Glutamatergic neuron (in vitro differentiated cells): ENCODE measurements at regions not wholly inside any gene's neighbourhood (a gene's known extent, or its start where the extent isn't known, plus 50 kb on each side); places are given as distances from the start of the nearest gene placed in this dataset.

Source experiments
- DNase-seq: peaks from one replicate; pipeline ENCODE4 v3.0.0; 2022
- H3K27ac Mint-ChIP-seq: one replicate; pipeline ENCODE4 v1.8.0; 2020; ENCODE audit warnings: mild to moderate bottlenecking, mixed read lengths, inconsistent platforms; ENCODE audit not compliant: unreplicated experiment
- H3K27me3 Mint-ChIP-seq: one replicate; pipeline ENCODE4 v1.8.0; 2020; ENCODE audit warnings: mild to moderate bottlenecking, moderate library complexity, mixed read lengths, inconsistent platforms; ENCODE audit not compliant: unreplicated experiment
- H3K36me3 Mint-ChIP-seq: one replicate; pipeline ENCODE4 v1.8.0; 2020; ENCODE audit warnings: mild to moderate bottlenecking, mixed read lengths, inconsistent platforms; ENCODE audit not compliant: unreplicated experiment
- H3K4me1 Mint-ChIP-seq: one replicate; pipeline ENCODE4 v1.8.0; 2020; ENCODE audit warnings: mild to moderate bottlenecking, low read depth, mixed read lengths, inconsistent platforms; ENCODE audit not compliant: unreplicated experiment
- H3K4me3 Mint-ChIP-seq: one replicate; pipeline ENCODE4 v1.8.0; 2020; ENCODE audit warnings: mild to moderate bottlenecking, mixed read lengths, inconsistent platforms; ENCODE audit not compliant: unreplicated experiment
- H3K9me3 Mint-ChIP-seq: one replicate; pipeline ENCODE4 v1.8.0; 2020; ENCODE audit warnings: mild to moderate bottlenecking, moderate library complexity, mixed read lengths, inconsistent platforms; ENCODE audit not compliant: unreplicated experiment
- TF ChIP-seq, protein P1 (sequence below): fragments of 200-600 bp; sonication (generic); IDR thresholded peaks from one replicate; pipeline ENCODE4 v1.5.0; 2021; ENCODE audit not compliant: partially characterized antibody, unreplicated experiment

DNA sequence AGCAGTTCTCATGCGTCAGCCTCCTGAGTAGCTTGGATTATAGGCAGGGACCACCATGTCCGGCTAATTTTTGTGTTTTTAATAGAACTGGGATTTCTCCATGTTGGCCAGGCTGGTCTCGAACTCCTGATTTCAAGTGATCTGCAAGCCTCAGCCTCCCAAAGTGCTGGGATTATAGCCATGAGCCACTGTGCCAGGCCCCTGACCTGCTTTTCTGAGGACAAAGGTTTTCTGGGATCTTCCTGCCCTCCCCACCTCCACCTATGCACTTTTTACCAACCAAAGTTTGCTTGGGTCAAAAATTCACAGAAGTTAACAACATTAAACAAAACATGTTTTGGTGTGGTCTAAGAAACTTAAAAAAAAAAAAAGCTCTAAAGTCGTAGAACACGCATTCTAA lies 259.9 kb downstream of the HAUS1 start:
- Mint-ChIP-seq H3K9me3 (peaks cover 7% of the 10 kb centered on the region), H3K4me1 (peaks cover 21% of the 10 kb centered on the region), H3K36me3 (peaks cover 5% of the 10 kb centered on the region), H3K4me3 (no peak overlapping the region), H3K27me3 (peaks cover 7% of the 10 kb centered on the region), H3K27ac (no peak overlapping the region)
- TF ChIP-seq, protein P1, sequence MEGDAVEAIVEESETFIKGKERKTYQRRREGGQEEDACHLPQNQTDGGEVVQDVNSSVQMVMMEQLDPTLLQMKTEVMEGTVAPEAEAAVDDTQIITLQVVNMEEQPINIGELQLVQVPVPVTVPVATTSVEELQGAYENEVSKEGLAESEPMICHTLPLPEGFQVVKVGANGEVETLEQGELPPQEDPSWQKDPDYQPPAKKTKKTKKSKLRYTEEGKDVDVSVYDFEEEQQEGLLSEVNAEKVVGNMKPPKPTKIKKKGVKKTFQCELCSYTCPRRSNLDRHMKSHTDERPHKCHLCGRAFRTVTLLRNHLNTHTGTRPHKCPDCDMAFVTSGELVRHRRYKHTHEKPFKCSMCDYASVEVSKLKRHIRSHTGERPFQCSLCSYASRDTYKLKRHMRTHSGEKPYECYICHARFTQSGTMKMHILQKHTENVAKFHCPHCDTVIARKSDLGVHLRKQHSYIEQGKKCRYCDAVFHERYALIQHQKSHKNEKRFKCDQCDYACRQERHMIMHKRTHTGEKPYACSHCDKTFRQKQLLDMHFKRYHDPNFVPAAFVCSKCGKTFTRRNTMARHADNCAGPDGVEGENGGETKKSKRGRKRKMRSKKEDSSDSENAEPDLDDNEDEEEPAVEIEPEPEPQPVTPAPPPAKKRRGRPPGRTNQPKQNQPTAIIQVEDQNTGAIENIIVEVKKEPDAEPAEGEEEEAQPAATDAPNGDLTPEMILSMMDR, result no peak
- no peak for DNase-seq

DNA sequence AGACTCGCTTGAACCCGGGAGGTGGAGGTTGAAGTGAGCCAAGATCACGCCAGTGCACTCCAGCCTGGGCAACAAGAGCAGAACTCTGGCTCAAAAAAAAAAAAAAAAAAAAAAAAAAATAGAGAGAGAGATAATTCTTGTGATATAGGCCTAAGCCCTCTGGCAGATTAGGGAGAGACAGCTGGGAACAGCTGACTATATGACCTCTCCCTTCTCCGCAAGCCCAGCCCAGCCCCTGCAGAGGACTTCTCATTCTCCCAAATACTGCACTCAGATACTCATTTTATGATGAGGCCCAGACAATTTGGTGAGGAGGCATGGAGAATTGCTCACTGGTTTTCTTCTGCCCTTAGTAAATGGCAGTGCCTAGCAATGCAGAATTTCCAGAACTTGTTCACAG lies 262.0 kb downstream of the HAUS1 start:
- Mint-ChIP-seq H3K27me3 (peaks cover 11% of the 10 kb centered on the region), H3K36me3 (peaks cover 10% of the 10 kb centered on the region)

DNA sequence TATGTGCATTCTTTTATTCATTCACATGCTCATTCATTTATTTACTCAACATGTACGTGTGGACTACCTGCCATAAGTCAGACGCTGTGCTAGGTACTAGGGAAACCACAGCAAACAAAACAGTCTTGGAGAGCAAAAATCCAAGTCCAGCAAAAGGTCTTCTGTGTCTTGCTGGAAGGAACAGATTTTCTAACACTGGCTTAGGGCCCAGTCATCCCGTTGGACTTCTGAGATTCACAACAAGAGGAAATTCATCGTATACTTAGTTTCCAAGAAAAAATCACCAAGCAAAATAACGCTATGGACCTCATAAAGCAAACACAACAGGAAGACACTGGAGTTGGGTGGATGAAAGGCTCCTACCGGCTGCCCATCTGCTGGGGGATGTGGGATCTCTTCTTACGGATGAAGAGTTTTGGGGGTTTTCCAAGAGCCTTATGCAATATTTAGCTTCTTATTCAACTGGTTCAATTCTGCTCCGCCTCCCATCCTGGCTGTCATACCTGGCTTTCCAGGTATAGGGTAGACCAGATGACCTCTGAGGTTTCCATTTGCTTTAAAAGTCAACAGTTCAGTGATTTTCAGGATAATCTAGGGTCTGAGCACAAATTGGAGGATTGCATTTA lies 262.7 kb downstream of the HAUS1 start:
- DNase-seq, result no peak
- no peak overlapping the region for H3K4me3 Mint-ChIP-seq
- TF ChIP-seq, protein P1, result no peak
- peaks cover 13% of the 10 kb centered on the region for H3K36me3 Mint-ChIP-seq
- peaks cover 7% of the 10 kb centered on the region for H3K27me3 Mint-ChIP-seq
- peaks cover 19% of the 10 kb centered on the region for H3K4me1 Mint-ChIP-seq
- peaks cover 5% of the 10 kb centered on the region for H3K9me3 Mint-ChIP-seq
- no peak overlapping the region for H3K27ac Mint-ChIP-seq

More for the DNA sequence above, 262.0 kb downstream of the HAUS1 start:
- Mint-ChIP-seq H3K4me3 (no peak overlapping the region), H3K27ac (no peak overlapping the region), H3K4me1 (peaks cover 25% of the 10 kb centered on the region), H3K9me3 (peaks cover 7% of the 10 kb centered on the region)
- no peak for DNase-seq
- TF ChIP-seq, protein P1, result no peak

DNA sequence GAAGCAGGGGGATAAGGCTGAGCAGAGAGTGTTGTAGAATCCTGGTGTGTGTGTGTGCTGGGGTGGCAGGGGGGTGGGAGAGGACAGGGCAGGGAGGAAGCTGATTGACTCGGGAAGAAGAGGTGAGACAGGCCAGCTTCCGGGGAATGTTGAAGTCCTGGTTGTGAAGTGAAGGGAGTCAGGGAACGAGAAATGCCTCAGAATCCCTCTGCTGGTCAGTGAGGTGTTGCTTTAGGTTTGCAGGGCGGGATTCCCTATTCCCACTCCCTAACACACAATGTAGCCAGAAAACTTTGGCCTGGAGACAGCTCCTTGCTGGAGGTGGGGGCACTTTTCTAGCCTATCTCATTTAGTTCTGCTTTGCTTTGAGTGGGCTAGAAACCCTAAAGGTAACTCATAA lies 265.1 kb downstream of the HAUS1 start:
- Mint-ChIP-seq H3K4me1 (peaks cover 30% of the 10 kb centered on the region), H3K27ac (no peak overlapping the region), H3K9me3 (peaks cover 5% of the 10 kb centered on the region), H3K4me3 (no peak overlapping the region), H3K36me3 (peaks cover 13% of the 10 kb centered on the region), H3K27me3 (peaks cover 10% of the 10 kb centered on the region)
- TF ChIP-seq, protein P1, result peak; percentile 20
- DNase-seq, result no peak

DNA sequence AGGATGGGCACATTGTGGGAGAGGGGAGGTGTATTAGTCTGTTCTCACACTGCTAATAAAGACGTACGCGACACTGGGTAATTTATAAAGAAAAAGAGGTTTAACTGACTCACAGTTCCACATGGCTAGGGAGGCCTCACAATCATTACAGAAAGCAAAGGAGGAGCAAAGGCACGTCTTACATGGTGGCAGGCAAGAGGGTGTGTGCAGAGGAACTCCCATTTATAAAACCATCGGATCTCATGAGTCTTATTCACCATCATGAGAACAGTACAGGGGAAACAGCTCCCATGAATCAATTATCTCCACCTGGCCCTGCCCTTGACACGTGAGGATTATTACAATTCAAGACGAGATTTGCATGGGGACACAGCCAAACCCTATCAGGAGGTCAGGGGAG lies 266.7 kb downstream of the HAUS1 start:
- peak overlapping the region; percentile 34 for H3K27ac Mint-ChIP-seq
- TF ChIP-seq, protein P1, result no peak
- peaks cover 7% of the 10 kb centered on the region for H3K9me3 Mint-ChIP-seq
- peaks cover 13% of the 10 kb centered on the region for H3K36me3 Mint-ChIP-seq
- peak overlapping the region; percentile 14 for H3K4me3 Mint-ChIP-seq
- peaks cover 8% of the 10 kb centered on the region for H3K27me3 Mint-ChIP-seq
- peaks cover 33% of the 10 kb centered on the region for H3K4me1 Mint-ChIP-seq
- DNase-seq, result no peak
